GM10266 (cell line): ENCODE measurements at regions not wholly inside any gene's neighbourhood (a gene's known extent, or its start where the extent isn't known, plus 50 kb on each side); places are given as distances from the start of the nearest gene placed in this dataset.

Experiments used
- DNase-seq: peaks from one replicate; pipeline ENCODE4 v3.0.0; 2012; ENCODE audit errors: extremely low spot score
- TF ChIP-seq, protein P1 (sequence below): IDR thresholded peaks from 2 replicates; pipeline ENCODE4 v1.5.1; 2012; ENCODE audit warnings: mild to moderate bottlenecking, low read depth; ENCODE audit not compliant: control insufficient read depth, insufficient read depth; ENCODE audit errors: missing control alignments

DNA sequence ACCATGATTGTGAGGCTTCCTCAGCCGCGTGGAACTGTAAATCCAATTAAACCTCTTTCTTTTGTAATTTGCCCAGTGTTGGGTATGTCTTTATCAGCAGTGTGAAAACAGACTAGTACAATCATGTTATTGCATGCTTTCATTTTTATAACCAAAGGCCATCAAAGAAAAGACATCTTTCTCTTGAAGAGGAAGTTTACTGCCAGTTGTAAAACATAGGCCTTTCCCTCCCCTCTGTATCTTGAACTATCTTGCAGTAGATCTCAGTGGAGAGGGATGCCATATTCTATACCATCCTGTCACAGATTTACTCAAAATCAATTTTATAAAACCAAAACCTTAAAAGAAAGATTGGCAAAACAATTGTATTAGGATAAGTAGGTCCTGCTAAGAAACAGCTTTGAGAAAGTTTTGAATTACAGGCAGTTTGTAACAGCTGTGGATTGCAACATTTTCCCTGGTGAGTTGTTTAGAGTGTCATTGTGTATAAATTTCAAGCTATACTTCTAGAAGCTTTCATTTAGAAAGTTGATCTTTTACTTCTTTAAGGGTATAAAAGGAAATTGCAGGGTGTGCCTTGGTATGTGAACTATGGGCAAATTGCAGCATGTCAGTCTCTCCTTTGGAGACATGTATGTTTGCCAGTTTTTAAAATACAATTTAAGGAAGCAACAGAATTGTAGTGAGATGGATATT is 128.0 kb downstream of the ATP23 start:
- TF ChIP-seq, protein P1, sequence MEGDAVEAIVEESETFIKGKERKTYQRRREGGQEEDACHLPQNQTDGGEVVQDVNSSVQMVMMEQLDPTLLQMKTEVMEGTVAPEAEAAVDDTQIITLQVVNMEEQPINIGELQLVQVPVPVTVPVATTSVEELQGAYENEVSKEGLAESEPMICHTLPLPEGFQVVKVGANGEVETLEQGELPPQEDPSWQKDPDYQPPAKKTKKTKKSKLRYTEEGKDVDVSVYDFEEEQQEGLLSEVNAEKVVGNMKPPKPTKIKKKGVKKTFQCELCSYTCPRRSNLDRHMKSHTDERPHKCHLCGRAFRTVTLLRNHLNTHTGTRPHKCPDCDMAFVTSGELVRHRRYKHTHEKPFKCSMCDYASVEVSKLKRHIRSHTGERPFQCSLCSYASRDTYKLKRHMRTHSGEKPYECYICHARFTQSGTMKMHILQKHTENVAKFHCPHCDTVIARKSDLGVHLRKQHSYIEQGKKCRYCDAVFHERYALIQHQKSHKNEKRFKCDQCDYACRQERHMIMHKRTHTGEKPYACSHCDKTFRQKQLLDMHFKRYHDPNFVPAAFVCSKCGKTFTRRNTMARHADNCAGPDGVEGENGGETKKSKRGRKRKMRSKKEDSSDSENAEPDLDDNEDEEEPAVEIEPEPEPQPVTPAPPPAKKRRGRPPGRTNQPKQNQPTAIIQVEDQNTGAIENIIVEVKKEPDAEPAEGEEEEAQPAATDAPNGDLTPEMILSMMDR: no peak
- DNase-seq: no peak

DNA sequence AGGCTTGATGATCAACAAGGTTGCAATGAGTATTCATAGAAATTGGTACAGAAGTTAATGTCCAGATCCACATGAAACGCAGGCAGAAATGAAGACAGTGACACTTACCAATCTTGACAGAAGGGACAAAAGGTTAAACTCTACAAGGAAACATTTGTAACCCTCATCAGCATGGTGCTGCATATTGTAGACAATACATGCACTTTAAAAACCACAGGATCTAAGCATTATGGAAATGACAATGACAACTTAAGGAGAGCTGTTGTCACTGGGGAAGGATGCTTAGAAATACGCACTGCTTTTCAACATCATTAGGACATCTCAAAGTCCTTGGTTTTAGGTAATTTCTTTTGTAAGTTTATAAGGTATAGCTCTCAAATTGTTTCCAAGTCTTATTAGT is 130.6 kb downstream of the ATP23 start:
- TF ChIP-seq, protein P1: no peak
- DNase-seq: no peak

DNA sequence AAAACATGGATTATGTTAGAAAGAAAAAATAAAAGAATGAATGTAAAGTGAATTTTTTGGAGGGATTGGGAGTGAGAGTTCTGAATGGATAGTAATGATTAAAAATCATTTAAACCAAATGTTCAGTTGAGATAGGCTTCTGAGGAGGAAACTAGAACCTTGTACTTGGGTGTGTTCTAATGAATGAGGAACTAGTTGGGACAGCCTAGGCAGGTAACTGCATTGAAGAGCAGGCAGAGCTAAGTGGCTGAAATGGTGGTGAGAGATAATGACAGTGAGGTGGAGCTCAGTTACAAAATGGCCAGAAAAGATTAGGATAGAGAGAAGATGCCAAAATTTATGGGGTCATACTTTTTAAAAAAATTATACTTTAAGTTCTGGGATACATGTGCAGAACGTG is 132.9 kb downstream of the ATP23 start:
- no peak for DNase-seq

DNA sequence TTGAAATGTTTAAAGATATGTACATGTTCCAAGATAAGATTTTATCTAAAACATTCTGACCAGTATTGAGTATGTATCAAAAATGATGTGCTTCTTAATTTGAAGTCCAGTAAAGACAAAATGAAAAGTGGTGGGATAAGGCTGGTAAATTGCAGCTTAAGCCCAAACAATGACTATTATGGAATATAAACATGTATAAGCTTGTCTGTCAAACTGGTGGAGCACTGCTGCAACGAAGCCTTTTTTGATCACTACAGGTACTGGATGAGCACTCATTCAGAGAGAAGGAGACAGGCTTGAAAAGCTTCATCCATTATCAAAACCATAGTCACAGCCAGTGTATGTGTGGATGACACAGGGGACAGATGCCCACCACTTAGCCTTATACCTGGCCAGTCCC is 138.4 kb downstream of the ATP23 start:
- TF ChIP-seq, protein P1: no peak
- no peak for DNase-seq

More for the DNA sequence above, 132.9 kb downstream of the ATP23 start:
- TF ChIP-seq, protein P1: no peak

DNA sequence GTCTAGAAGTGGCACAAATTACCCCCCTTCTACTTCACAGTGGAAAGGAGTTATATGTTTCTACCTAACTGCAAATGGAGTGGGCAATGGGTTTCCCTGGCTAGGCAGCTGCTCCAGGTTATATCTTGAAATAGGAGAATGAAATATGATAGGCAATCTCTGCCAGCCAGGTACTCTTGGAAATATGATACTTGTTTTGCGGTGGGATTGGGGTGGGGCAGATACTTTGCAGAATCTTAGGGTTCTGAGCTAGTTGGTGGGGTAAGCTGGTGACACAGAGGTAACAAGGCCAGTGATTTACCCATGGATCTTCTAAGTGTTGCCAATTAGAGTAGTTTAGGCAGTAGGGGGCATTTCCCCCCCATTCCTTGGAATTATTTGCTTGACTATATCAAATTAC is 140.1 kb downstream of the ATP23 start:
- TF ChIP-seq, protein P1: no peak
- DNase-seq: no peak

DNA sequence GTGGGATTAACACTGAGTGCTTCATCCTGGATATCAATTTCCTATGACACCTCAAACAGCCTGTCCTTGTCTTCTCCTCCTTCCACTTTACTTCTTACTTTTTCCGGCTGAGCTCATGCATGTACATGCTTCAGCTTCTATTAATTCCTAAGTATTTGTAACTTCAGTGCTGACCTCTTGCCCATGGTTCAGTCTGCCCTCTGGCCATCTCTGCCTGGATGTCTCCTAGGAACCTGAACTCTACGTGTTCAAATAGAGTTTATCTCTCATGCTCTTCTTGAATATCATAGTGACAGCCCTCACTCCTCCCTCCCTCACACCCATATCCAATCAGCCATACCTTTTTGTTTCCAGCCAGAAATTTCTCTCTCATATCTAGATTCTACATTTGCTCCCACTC is 141.6 kb downstream of the ATP23 start:
- no peak for DNase-seq
- TF ChIP-seq, protein P1: no peak

DNA sequence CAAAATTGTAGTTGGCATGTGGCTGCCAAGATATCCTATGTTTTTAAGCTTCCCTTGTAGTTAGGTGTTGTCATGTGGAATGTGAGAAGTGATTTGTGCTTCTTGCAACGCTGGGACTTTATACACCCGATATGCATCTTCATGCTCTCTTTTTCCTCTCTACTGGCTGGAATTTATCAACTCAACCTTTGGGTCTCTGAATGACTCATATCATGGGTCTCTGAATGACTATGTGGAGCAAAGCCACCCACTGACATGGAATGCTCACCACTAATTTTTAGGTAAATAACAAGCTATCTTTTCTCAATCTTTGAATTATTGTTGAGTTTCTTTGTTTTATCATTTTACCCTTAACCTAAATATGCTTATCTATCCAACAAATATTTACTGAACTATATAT is 144.6 kb downstream of the ATP23 start:
- DNase-seq: no peak
- TF ChIP-seq, protein P1: no peak
